HG02610 (cell line): ENCODE measurements at regions not wholly inside any gene's neighbourhood (a gene's known extent, or its start where the extent isn't known, plus 50 kb on each side); places are given as distances from the start of the nearest gene placed in this dataset.

Source experiments
- ATAC-seq: cut with Tn5 transposase; IDR thresholded peaks from one replicate; pipeline ENCODE4 v1.9.1; 2021; ENCODE audit warnings: mild to moderate bottlenecking, moderate library complexity; ENCODE audit not compliant: unreplicated experiment

DNA sequence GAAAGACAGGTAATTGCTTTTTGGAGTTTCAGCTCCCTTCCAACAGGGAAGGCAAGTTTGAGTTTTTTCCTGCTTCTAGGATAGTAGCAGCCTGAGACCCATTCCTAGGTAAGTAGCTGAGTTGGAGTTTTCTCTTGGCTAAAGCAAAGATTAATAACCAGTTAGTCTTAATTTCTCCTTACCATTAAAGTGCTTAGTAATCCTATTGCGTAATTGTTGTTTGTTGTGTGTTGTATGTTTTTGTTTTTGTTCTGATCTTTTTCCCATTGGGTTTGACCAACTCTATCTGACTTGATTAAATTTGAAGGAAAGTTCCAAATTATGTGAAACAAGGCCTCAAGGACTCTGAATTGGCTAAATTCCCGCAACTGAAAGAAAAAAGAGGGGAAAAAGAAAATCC is 83.5 kb downstream of the TBX22 start:
- no peak for ATAC-seq

DNA sequence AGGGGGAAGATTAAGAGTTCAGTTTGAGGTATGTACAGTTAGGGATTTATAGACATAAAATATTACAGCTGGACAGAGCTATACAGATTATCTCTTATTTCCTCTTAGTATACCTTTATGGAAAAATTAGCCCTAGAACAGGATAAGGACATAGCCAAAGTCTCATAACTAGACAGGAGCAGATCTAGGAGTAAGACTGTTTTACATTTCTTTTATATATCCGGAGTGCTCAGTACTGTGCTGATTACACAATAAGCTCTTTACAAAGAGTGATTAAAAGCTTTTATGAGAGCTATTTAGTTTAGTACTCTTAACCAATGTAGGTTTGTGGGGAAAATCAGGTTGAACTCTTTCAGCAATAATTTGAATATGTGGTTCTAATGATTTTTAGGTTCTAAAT is 105.8 kb downstream of the TBX22 start:
- ATAC-seq: no peak

DNA sequence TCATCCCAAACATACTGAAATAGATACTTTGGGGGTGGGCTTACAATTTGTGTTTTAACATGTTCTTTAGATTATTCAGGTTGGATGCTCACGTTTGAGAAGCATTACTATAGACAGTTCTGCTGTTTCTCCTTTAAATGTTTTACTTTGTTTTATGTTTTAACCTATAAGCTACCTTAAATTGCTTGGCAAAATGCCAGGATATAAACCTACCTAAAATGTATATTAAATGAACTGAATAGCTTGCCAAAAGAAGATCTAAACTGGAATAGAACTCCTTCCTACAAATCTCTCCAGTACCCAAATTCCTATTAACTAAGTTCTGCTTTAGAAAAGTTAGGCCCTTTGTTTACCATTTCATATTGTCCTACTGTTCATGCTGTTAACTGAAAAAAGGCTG is 124.4 kb downstream of the TBX22 start:
- ATAC-seq: no peak

DNA sequence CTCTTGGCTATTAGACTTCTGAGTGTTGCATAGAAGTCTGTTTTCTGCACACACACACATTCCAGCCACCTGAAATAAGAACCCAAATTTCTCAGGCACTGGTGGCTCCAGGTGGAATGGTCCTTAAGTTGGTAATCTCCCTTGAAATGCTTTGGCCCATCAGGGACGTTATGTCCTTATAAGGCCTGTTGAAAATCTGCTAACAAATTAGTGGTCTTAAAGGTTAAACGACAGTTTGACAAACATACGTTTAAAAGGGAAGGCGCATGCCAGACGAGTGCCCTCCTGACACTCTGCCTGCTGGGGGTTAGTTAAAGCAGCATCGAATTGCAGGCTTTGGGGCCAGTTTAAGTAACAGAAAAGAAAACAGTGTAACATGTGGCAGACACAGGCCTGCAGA is 125.0 kb downstream of the TBX22 start:
- ATAC-seq: no peak

DNA sequence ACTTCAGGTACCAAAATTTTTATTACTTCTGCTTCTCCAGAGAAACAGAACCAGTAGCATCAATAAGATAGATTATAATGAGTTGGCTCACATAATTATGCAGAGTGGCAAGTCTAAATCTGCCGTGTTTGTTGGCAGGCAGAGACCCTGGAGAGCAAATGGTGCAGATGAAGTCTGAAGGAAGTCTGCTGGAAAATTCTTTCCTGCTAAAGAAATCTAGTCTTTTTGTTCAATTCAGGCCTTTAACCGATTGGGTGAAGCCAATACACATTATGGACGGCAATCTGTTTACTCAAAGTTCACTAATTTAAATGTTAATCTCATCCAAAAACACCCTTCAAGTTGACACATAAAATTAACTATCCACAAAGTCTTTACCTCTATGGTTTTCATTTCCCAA is 156.0 kb downstream of the TBX22 start:
- no peak for ATAC-seq

DNA sequence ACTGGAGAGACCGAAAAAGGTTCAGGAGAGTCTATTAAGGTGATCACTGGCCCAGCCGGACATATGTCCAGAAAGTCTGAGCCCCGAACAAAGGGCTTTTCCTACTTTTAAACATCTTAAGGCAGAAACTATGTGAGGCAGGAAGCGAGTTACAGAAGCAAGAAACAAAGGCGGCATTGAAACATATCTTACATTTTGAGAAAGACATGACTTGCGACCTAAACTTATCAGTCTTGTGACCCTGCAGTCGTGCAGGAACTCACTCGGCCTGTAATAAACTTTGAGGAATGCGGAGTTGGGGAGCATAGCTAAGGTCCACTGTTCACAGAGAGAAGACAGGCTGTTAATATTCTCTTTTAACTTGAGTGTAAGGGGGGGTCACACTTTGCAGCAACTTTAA is 158.7 kb downstream of the TBX22 start:
- ATAC-seq: no peak

DNA sequence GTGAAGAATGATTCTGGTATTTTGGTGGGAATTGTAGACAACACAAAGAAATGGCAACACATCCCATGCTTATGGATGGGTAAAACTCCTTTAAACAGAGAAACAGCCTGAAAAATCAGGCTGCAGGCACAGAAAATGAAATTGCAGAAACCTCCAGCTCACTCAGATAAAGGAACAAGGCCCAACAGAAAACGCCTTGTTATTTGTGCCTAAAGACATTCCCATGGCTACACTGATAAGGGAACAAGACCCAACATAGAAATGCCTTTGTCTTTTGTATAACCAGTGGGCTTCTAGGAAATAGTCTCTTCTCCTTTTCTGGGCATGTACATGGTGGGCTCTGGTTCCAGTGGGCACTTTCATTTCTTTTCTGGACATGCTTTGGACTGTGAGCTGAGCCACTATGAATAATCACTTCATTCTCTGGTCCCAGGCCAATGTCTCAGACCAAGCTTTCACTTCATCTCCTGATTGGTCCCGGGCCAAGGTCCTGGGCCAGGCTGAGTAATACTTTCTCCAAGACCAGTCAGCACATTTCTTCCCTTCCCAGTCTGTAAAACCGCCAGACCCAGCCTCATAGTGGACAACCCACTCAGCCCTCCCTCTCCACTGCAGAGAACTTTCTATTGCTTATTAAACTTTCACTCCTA is 160.5 kb downstream of the TBX22 start:
- ATAC-seq: no peak

- no peak for ATAC-seq
Measured at GRCh38 chrX:80181079-80181478, 166.5 kb downstream of the TBX22 start.

GRCh38 chrX:80184854-80185253 is 170.3 kb downstream of the TBX22 start:
- no peak for ATAC-seq

- no peak for ATAC-seq
Measured at GRCh38 chrX:80206647-80207046, 192.1 kb downstream of the TBX22 start.

DNA sequence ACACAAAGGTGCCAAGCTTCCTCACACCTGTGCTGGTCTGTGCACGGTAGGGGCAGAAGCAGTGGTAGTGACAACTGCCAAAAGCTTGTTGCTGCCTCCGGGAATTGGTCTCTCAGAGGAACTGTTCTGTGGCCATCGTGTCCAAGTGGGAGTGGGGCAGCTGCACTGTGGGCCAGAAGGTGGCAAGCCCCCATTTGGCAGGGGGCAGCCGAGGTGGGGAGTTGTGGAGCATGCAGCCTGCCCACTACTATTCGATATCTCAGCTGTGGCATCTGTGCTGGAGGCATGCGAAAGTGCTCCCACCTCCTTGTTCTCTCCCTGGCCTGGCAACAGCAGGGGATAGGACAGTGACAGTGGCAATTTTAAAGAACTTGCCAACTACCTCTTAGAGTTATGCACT is 192.8 kb downstream of the TBX22 start:
- no peak for ATAC-seq

- ATAC-seq: no peak
Measured at GRCh38 chrX:80216086-80216485, 201.5 kb downstream of the TBX22 start.

DNA sequence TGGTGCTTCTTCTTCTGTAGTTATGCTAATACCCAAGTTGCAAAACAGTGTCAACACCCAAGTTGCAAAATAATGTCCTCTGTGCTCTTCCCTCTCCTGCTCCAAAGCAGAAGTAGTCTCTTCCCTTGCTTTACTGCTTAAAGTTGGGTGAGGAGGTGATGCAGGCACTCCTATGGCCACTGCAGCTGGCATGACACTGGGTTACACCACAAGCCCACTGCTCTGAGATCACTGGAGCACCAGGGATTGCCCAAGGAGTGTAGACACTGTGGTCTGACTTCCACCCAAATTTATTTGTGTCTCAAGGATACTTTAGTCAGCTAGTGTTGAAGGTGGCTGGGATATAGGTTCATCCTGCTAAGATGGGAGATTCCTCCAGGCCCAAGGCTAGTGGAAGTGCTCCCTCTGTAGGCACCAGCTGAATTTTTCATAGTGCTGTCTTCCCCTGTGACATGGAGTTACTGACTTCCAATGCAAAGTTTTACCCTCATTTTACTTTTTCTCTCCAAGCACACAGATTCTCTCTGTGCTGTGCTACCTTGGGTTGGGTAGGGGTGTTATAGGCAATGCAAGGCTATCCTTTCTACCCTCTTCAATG is 196.2 kb upstream of the TENT5D start:
- ATAC-seq: no peak

DNA sequence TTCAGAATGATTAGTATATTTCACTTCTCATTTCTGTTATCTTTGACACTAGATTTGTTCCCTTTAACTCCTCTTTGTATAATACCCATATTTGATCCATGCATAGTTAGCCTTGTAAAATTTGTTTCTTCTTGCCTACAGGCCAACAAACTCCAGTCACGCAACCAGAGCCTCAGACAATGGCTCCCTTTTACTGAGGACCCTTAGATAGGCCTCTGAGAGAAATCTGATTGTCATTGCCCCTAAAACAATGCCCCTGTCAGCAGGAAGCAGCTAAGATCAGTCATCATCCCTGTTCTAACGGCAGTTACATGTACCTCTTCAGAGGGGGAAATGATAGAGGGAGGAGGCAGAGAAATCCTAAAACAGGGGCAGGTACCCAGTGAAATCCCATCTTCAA is 190.6 kb upstream of the TENT5D start:
- no peak for ATAC-seq

GRCh38 chrX:80237072-80237471 is 183.2 kb upstream of the TENT5D start:
- no peak for ATAC-seq

DNA sequence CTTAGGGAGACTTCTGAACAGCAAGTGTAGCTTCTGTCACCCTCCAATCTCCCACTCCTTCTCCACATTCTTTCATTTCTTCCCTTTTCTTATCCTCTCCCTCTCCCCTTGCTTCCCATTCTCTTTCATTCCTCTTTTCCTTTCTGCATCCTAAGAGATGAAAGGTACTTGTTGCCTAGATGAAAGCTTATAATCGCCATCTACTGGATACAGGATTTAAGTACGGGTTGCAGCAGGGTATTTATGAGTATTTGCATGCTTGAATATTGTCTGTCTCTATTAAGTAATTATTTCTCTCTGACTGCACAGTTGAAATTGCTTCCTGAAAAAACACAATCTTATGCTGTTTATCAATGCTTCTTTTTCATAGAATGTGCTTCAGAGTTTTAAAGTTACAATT is 174.0 kb upstream of the TENT5D start:
- no peak for ATAC-seq

- ATAC-seq: no peak
Measured at GRCh38 chrX:80266287-80266686, 154.0 kb upstream of the TENT5D start.

- ATAC-seq: no peak
Measured at GRCh38 chrX:80266979-80267378, 153.3 kb upstream of the TENT5D start.

- ATAC-seq: no peak
Measured at GRCh38 chrX:80267790-80268189, 152.5 kb upstream of the TENT5D start.

GRCh38 chrX:80282535-80282934 is 137.7 kb upstream of the TENT5D start:
- ATAC-seq: no peak

- ATAC-seq: peak; percentile 61
Measured at GRCh38 chrX:80285131-80285773, 135.0 kb upstream of the TENT5D start.

GRCh38 chrX:80290834-80291233 is 129.4 kb upstream of the TENT5D start:
- ATAC-seq: no peak

DNA sequence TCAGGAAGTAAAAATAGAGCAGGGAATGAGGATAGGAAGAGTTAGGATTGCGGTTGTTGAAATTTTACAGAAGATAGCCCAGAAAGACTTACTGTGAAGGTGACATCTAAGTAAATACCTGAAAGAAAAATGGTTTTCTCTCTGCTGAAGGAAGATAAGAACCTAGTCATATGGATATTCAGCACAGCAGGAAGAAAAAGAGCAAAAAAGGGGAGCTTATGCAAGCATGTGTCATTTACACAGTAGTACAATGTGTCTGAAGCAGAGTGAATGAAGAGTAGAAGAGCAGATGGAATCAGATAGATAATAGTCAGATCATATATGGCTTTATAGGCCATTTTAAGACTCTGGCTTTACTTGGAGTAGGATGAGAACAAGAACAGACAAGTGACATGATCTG is 126.9 kb upstream of the TENT5D start:
- ATAC-seq: no peak
